SK-N-MC (cell line): ENCODE measurements at regions not wholly inside any gene's neighbourhood (a gene's known extent, or its start where the extent isn't known, plus 50 kb on each side); places are given as distances from the start of the nearest gene placed in this dataset.

Source experiments
- DNase-seq: peaks from one replicate; pipeline ENCODE4 v3.0.0-alpha.2; 2011; ENCODE audit warnings: low read depth, low spot score
- H3K27ac ChIP-seq: fragments of 200-600 bp; sonication (generic); 2 replicates; pipeline ENCODE4 v1.5.1; 2016; ENCODE audit warnings: mixed run types
- H3K36me3 ChIP-seq: fragments of 200-600 bp; sonication (generic); 2 replicates; pipeline ENCODE4 v1.6.1; 2017; ENCODE audit warnings: antibody characterized with exemption, low read length, mixed read lengths; ENCODE audit not compliant: insufficient read depth
- H3K4me3 ChIP-seq: fragments of 200-600 bp; sonication (generic); 2 replicates; pipeline ENCODE4 v1.5.1; 2016
- H3K9ac ChIP-seq: fragments of 200-600 bp; sonication (generic); 2 replicates; pipeline ENCODE4 v1.8.0; 2017; ENCODE audit warnings: mixed run types, mixed read lengths; ENCODE audit not compliant: insufficient read length
- H3K9me3 ChIP-seq: fragments of 200-600 bp; sonication (generic); 2 replicates; pipeline ENCODE4 v1.6.1; 2017; ENCODE audit warnings: low read depth, mild to moderate bottlenecking, antibody characterized with exemption, low read length, moderate library complexity, mixed read lengths
- EZH2 ChIP-seq: fragments of 200-600 bp; sonication (generic); IDR thresholded peaks from one replicate; pipeline ENCODE4 v1.6.1; 2017; ENCODE audit warnings: antibody characterized with exemption
- FOXP2 ChIP-seq: optimal IDR thresholded peaks from 2 replicates; pipeline ENCODE3; 2011; ENCODE audit warnings: mild to moderate bottlenecking, moderate library complexity; ENCODE audit not compliant: insufficient read depth; ENCODE audit errors: extremely low read length, control extremely low read depth
- POLR2AphosphoS5 ChIP-seq: IDR thresholded peaks from 2 replicates; pipeline ENCODE4 v1.6.1; 2012; ENCODE audit warnings: mild to moderate bottlenecking, low read depth, low read length, borderline replicate concordance

DNA sequence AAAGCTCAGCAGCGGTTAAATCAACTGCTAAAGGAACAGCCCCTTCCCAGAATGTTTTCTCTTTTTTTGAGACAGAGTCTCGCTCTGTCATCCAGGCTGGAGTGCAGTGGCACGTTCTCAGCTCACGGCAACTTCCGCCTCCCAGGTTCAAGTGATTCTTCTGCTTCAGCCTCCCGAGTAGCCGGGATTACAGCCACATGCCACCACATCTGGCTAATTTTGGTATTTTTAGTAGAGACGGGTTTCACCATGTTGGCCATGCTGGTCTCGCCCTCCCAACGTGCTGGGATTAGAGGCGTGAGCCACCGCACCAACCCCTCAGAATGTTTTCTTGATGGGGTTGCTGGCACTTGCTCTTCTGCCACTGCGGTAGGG is 59.8 kb upstream of the IL6 start:
- no peak for DNase-seq
- TF ChIP-seq EZH2 (no peak), POLR2AphosphoS5 (no peak), FOXP2 (no peak)
- Histone ChIP-seq H3K27ac (no peak overlapping the region), H3K36me3 (no peaks in the 10 kb centered on the region), H3K4me3 (no peak overlapping the region), H3K9ac (no peak overlapping the region), H3K9me3 (no peaks in the 10 kb centered on the region)

DNA sequence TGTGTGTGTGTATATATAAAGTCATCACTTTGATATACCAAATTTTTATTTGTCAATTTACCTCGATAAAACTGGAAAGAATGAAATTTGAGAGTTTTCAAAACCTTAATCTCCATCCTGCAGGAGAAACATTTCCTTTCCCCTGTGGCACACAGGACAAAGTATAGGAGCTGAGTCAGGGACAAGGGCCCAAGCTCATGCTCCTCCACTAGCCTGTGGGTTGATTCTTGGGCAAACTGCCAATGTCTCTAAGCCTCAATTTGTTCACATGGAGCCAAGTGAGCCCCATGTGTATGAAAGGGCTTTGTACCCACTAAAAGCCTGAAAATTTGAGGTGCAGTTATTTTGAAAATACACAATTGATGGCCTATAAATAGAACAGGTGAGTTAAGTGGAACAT is 60.3 kb upstream of the IL6 start:
- Histone ChIP-seq H3K36me3 (no peaks in the 10 kb centered on the region), H3K9me3 (no peaks in the 10 kb centered on the region), H3K4me3 (no peak overlapping the region), H3K9ac (no peak overlapping the region), H3K27ac (no peak overlapping the region)
- TF ChIP-seq EZH2 (no peak), POLR2AphosphoS5 (no peak), FOXP2 (no peak)
- DNase-seq, result no peak

DNA sequence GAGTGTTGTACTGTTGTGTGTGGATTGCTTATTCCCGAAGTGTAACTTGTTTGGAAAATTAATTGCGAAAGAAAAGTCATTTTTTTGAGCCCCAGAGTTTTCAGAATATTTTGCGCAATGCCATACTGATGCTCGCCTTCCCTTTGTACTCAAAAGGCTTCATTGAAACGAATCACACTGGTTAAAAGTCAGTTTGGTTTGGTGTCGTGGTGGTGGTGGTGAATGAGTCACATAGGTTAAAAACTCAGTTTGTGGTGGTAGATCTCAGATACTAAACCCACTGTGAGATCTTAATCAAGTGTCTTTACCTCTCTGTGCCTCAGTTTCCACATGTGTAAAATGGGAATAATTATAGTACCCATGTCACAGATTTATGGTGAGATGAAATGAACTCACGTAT is 61.1 kb upstream of the IL6 start:
- no peak overlapping the region for H3K9ac ChIP-seq
- no peak overlapping the region for H3K4me3 ChIP-seq
- DNase-seq, result no peak
- H3K36me3 ChIP-seq, result no peaks in the 10 kb centered on the region
- H3K9me3 ChIP-seq, result no peaks in the 10 kb centered on the region
- TF ChIP-seq FOXP2 (no peak), POLR2AphosphoS5 (no peak), EZH2 (no peak)
- H3K27ac ChIP-seq, result no peak overlapping the region

DNA sequence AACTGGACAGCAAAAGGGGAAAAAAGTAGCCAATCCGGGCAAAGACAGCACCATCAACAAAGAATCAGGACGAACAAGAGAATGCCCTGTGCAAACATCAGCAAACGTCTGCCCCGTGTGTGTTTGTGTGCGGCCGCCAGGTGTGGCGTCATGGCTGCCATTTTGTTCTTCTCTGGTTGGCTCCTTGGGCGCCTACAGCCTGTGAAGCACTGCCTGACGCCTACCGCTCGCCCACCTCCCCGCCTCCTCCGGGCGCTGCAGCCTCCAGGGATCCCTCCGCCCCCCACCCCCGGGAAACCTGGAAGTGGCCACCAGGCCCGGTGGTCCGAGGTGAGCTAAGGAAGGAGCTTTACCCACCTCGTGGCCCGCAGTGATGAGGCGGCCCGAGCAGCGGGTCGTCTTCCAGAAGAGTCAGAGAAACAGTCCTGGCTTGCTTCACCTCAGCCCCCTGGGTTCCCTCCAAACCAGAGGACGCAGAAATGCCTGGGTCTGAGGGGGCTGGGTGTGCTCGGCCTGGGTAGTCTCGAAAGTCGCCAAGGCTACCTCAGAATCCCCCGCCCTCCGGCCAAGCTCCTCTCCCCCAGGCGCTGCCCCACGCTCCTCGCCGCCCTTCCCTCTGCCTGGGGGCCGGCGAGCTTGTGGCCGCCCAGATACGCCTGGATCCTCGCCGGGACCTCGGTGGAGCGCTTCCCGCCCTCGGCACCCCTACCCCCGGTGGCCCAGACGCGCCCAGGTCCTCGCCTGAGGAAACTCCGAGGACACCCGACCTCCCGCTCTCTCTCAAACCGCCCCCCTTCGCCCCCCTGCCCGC is 61.8 kb upstream of the IL6 start:
- no peak for TF ChIP-seq EZH2
- TF ChIP-seq FOXP2, result no peak
- TF ChIP-seq POLR2AphosphoS5, result no peak
- no peak overlapping the region for H3K27ac ChIP-seq
- no peak overlapping the region for H3K4me3 ChIP-seq
- H3K36me3 ChIP-seq, result no peaks in the 10 kb centered on the region
- H3K9me3 ChIP-seq, result no peaks in the 10 kb centered on the region
- no peak overlapping the region for H3K9ac ChIP-seq
- no peak for DNase-seq

DNA sequence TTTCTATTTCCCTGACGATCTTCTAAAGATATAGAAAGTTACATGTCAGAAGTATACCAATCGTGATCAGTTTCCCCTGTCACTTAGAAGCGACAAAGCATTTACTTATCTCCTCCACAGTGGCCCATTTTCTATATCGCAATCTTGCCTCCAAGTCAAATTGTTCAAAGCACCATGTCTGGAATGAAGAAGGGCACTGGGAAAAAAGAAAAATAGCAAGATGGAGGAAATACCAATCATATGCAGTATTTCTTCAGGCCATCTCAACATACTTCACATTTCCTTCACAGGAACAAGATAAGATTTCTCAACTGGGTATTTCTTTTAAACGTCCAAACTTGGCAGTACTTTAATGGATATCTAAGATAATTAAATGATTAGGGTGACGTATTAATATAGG is 63.3 kb upstream of the IL6 start:
- no peaks in the 10 kb centered on the region for H3K36me3 ChIP-seq
- no peak overlapping the region for H3K9ac ChIP-seq
- no peak overlapping the region for H3K27ac ChIP-seq
- no peak for DNase-seq
- TF ChIP-seq FOXP2 (no peak), EZH2 (no peak), POLR2AphosphoS5 (no peak)
- no peaks in the 10 kb centered on the region for H3K9me3 ChIP-seq
- no peak overlapping the region for H3K4me3 ChIP-seq

DNA sequence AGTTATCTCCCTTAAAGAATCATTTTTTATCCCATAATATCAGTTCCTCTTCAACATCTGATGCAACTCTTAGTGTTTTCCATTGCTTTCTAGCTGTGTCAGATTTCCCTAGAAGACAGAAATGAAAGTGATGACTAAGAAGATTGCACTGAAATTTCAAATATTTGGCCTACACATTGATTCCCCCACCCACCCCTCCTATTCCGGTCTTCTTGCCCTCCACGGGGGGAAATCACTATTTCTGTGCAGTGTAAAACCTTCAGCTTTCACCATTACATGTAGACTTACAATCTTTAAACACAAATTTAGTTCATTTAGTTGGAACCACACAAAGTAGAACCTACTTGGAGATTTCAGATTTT is 63.7 kb upstream of the IL6 start:
- no peaks in the 10 kb centered on the region for H3K9me3 ChIP-seq
- no peak for DNase-seq
- no peak overlapping the region for H3K27ac ChIP-seq
- H3K4me3 ChIP-seq, result no peak overlapping the region
- H3K36me3 ChIP-seq, result no peaks in the 10 kb centered on the region
- H3K9ac ChIP-seq, result no peak overlapping the region
- TF ChIP-seq EZH2, result no peak
- no peak for TF ChIP-seq FOXP2
- TF ChIP-seq POLR2AphosphoS5, result no peak

DNA sequence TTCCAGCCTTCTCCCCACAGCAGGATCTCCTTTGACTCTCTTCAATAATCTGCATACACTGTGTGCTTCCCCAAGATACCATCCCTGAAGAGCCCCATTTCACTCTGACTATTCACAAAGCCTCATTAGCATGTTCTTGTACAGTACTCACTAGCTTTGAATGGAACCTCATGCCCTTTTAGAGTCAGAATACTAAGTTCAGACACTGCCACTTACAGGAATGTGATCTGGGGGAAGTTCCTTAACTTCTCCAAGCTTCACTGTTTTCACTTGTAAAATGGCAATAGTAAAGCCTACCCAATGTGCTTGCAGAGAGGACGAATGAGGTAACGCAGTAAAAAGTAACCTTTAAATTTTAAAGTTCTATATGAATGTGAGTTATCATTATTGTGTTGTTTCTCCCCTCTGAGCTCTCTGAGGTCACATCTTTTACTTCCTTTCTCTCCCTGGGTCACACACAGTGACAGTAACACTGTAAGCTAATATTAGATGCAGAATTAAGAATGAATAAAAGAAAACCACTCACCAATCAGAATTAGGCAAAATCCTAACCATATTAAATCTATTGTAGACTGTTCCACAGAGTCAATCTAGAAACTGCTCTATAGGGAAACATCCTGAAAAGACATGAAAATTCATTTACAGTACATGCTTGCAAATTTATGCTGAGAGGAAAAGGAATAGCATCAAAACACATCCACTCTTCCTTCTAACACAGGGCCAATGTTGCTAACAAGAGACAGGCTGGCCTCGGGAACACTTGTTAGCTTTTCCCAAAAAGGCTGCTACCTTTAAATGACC is 64.2 kb upstream of the IL6 start:
- Histone ChIP-seq H3K9me3 (no peaks in the 10 kb centered on the region), H3K4me3 (no peak overlapping the region), H3K9ac (no peak overlapping the region), H3K27ac (no peak overlapping the region), H3K36me3 (no peaks in the 10 kb centered on the region)
- DNase-seq, result no peak
- TF ChIP-seq FOXP2 (no peak), POLR2AphosphoS5 (no peak)

DNA sequence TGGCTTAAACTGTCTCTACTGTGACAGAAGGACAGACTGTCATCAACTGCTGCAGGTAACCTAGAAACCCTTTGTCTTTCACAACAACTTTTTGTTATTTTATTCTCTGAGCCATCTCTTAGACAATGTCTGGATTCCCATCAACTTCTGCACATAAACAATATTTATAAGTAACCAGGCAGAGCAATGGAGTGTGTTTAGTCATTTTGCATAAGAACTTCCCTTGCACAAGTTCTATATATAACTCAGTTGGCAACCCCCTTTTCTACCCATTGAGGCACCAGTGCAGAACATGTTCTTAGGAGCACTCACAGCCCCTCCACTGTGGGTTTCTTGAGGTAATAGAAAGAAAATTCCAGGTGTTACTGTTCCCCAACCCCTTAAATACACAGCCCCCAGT is 65.0 kb upstream of the IL6 start:
- no peak overlapping the region for H3K9ac ChIP-seq
- H3K27ac ChIP-seq, result no peak overlapping the region
- H3K9me3 ChIP-seq, result no peaks in the 10 kb centered on the region
- DNase-seq, result no peak
- TF ChIP-seq POLR2AphosphoS5 (no peak), EZH2 (no peak), FOXP2 (no peak)
- no peaks in the 10 kb centered on the region for H3K36me3 ChIP-seq
- H3K4me3 ChIP-seq, result no peak overlapping the region
